ENCODE measurements at regions not wholly inside any gene's neighbourhood (a gene's known extent, or its start where the extent isn't known, plus 50 kb on each side); places are given as distances from the start of the nearest gene placed in this dataset.
A peak's percentile ranks its signal among the peaks of the same experiment; 100 is the strongest.

DNA sequence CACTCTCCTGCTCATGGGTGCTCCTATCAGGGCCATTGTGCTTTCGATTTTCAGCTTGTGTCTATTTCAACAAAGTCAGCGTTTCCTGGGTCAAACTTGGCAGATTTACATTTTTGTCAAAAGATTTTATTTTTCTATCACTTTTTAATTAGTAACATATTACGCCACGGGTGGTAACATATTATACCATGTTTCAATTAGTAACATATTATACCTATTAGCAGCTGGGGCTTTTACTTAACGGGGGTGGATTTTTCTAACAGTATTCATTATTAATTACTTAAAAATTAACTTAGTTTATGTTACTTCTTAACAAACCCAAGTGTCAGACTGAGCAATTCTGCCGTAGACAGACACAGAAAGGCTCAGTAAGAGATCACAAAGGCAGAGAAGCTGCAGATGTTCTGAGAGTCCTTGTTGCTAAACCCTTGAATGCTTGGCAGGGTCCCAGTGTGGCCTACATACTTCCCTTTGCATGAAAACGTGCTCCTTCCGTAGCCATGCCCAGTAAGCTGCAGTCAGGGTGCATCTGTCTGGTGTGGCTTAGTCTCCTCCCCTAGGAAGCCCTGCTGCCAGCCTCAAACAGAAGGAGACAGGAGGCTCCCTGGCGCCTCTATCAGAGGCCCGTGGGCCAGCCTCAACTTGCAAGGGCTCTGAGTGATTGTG lies 263.1 kb upstream of the CXCL12 start:
- no peak overlapping the region for H3K4me3 ChIP-seq (replicated peaks; ENCODE audit: low read depth, low read length)
- TF ChIP-seq, protein P1, sequence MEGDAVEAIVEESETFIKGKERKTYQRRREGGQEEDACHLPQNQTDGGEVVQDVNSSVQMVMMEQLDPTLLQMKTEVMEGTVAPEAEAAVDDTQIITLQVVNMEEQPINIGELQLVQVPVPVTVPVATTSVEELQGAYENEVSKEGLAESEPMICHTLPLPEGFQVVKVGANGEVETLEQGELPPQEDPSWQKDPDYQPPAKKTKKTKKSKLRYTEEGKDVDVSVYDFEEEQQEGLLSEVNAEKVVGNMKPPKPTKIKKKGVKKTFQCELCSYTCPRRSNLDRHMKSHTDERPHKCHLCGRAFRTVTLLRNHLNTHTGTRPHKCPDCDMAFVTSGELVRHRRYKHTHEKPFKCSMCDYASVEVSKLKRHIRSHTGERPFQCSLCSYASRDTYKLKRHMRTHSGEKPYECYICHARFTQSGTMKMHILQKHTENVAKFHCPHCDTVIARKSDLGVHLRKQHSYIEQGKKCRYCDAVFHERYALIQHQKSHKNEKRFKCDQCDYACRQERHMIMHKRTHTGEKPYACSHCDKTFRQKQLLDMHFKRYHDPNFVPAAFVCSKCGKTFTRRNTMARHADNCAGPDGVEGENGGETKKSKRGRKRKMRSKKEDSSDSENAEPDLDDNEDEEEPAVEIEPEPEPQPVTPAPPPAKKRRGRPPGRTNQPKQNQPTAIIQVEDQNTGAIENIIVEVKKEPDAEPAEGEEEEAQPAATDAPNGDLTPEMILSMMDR (IDR thresholded peaks at IDR 0.05; ENCODE audit: low read length, missing control alignments), result no peak
- DNase-seq (ENCODE audit: low read depth), result peak; percentile 83

- peak; percentile 30 for DNase-seq (ENCODE audit: low read depth)
- TF ChIP-seq, protein P1 (IDR thresholded peaks at IDR 0.05; ENCODE audit: low read length, missing control alignments), result no peak
- H3K4me3 ChIP-seq (replicated peaks; ENCODE audit: low read depth, low read length), result no peak overlapping the region
These were observed 260.2 kb upstream of the TMEM72 start for GRCh38 chr10:44650691-44651661.

DNA sequence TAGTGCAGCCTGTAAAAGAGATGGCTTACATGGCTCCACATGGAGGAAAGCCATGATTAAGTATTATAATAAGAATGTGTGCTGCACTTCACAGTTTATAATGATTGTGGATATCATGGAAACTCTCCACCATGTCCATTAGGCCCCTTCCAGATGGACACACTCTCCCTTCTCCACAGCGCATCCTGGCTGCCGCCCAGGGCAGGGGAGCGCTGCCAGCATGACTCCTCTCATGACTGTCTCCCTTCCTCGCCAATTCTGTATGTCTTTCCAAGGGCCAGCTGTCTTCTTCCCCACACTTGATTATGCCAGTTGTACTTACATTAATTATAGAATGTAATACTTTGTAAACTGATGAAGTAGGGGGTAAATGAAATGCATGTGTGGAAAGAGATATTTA lies 259.3 kb upstream of the TMEM72 start:
- TF ChIP-seq, protein P1 (IDR thresholded peaks at IDR 0.05; ENCODE audit: low read length, missing control alignments), result peak; percentile 29
- DNase-seq (ENCODE audit: low read depth), result peak; percentile 53
- H3K4me3 ChIP-seq (replicated peaks; ENCODE audit: low read depth, low read length), result no peak overlapping the region

- TF ChIP-seq, protein P1 (IDR thresholded peaks at IDR 0.05; ENCODE audit: low read length, missing control alignments), result no peak
- H3K4me3 ChIP-seq (replicated peaks; ENCODE audit: low read depth, low read length), result no peak overlapping the region
- DNase-seq (ENCODE audit: low read depth), result no peak
These were observed 251.8 kb upstream of the TMEM72 start for GRCh38 chr10:44659320-44659719.

DNA sequence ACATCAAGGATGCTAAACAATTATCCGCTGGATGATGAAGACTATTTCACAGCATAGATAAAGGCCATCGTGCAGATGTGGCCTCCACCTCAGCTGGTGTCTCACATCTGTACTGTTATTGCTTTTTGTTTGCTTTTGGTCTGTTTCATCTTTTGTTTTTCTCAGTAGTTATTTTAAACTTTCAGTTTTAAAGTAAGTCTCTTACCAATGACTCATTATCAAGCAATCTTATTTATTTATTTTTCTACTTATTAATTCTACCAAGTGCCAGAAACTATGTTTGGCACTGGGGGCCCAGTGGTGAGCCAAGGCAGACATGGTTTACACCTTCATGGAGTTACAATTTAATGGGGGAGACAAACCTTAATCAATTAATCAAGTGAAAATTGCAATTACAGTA lies 250.9 kb upstream of the TMEM72 start:
- DNase-seq (ENCODE audit: low read depth), result peak; percentile 25
- TF ChIP-seq, protein P1 (IDR thresholded peaks at IDR 0.05; ENCODE audit: low read length, missing control alignments), result no peak
- H3K4me3 ChIP-seq (replicated peaks; ENCODE audit: low read depth, low read length), result no peak overlapping the region

DNA sequence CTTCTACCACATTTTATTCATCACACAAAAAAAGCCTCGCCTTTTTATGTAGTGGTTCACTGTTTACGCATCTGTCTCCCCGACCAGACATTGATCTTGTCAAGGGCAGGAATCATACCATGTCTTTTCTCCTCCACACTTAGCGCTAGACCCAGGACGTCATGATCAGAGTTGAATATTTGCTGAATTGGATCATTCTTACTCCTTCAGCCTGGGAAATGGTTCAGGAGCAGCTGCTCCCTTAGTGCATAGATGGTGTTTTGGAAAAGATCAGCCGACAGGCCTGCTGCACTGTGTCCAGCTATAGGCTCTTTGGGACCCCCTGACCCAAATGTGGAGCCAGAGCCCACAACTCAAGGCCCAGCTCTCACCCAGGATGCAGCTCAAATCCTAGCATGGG lies 249.1 kb upstream of the TMEM72 start:
- peak; percentile 17 for DNase-seq (ENCODE audit: low read depth)
- no peak overlapping the region for H3K4me3 ChIP-seq (replicated peaks; ENCODE audit: low read depth, low read length)
- TF ChIP-seq, protein P1 (IDR thresholded peaks at IDR 0.05; ENCODE audit: low read length, missing control alignments), result no peak

All from fibroblast of pulmonary artery (primary cell).